ENCODE measurements at regions not wholly inside any gene's neighbourhood (a gene's known extent, or its start where the extent isn't known, plus 50 kb on each side); places are given as distances from the start of the nearest gene placed in this dataset.
"Not testable (repeated sequence)": the region's sequence is repeated elsewhere in the genome, so short reads cannot be mapped to it uniquely, and the experiment has no call there.

GRCh38 chr10:37010741-37011140 is 114.7 kb upstream of the ANKRD30A start:
- H2AFZ ChIP-seq (ENCODE audit: low read length) = no peak overlapping the region
- no peaks in the 10 kb centered on the region for H3K36me3 ChIP-seq (replicated peaks in 1 of 2; ENCODE audit: control insufficient read depth in 2 of 2, insufficient read depth in 2 of 2, low read length in 2 of 2)
- H3K4ac ChIP-seq (ENCODE audit: low read length) = no peak overlapping the region
- H3K27ac ChIP-seq (replicated peaks; ENCODE audit: low read length) = no peak overlapping the region
- no peak overlapping the region for H2BK5ac ChIP-seq (ENCODE audit: low read length)
- H3K27me3 ChIP-seq (ENCODE audit: control insufficient read depth in 3 of 3, insufficient read depth in 3 of 3, low read depth in 1 of 3, low read length in 3 of 3) = no peaks in the 10 kb centered on the region
- no peak overlapping the region for H3K23ac ChIP-seq (ENCODE audit: low read depth, low read length, poor library complexity)
- no peak overlapping the region for H4K91ac ChIP-seq (ENCODE audit: low read depth, low read length, poor library complexity)
- H2AK5ac ChIP-seq (ENCODE audit: low read depth, low read length) = no peak overlapping the region
- no peaks in the 10 kb centered on the region for H3K79me1 ChIP-seq (ENCODE audit: low read depth, low read length)
- H2BK120ac ChIP-seq (ENCODE audit: low read depth, low read length) = no peak overlapping the region
- no CpG with 5 or more reads among the region's 7 CpGs for WGBS, 2 donors (ENCODE audit: extremely low coverage in 2 of 2, insufficient read length in 2 of 2, insufficient replicate concordance in 1 of 2)
- no peak overlapping the region for H2BK12ac ChIP-seq (ENCODE audit: low read length)
- H3K4me3 ChIP-seq (ENCODE audit: low read length in 2 of 2) = no peak overlapping the region
- H2BK15ac ChIP-seq (ENCODE audit: low read length) = no peak overlapping the region
- H3K9me3 ChIP-seq (replicated peaks in 1 of 2; ENCODE audit: control insufficient read depth in 2 of 2, insufficient read depth in 1 of 2, low read depth in 1 of 2, low read length in 2 of 2) = peaks cover 0 to 5% of the 10 kb centered on the region in 2 donors
- no peak for DNase-seq (ENCODE audit: low spot score)
- H3K18ac ChIP-seq (ENCODE audit: low read length) = no peak overlapping the region
- no peak overlapping the region for H3K9ac ChIP-seq (ENCODE audit: low read depth, low read length, poor library complexity)
- no peak overlapping the region for H3K14ac ChIP-seq (ENCODE audit: low read length)
- H3K4me1 ChIP-seq (ENCODE audit: control insufficient read depth in 2 of 2, insufficient read depth in 1 of 2, low read depth in 1 of 2, low read length in 2 of 2) = no peaks in the 10 kb centered on the region
- H3K4me2 ChIP-seq (ENCODE audit: insufficient read depth, low read length, poor library complexity, severe bottlenecking) = no peak overlapping the region
- H4K8ac ChIP-seq (ENCODE audit: low read depth, low read length) = no peak overlapping the region

DNA sequence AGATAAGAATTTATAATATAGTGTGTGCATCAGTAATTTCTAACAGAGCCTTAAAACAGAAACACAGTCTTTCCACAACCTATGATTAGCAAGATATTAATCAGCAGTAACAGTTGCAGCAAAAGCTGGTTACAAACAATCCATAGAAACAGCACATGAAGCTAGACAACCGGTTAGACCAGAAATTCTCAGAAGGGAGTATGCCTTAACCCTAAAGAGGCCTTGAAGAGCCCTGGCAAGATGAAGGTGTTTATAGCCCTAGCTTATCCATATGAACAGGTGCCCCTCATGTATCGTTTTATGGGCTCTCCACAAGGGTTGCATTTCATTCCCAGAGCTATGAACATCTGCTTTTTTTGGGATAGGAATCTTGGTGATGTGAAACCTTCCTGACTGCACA is 117.1 kb upstream of the ANKRD30A start:
- H3K18ac ChIP-seq (ENCODE audit: low read length); H3K27me3 ChIP-seq (ENCODE audit: control insufficient read depth in 3 of 3, insufficient read depth in 3 of 3, low read depth in 1 of 3, low read length in 3 of 3); H4K8ac ChIP-seq (ENCODE audit: low read depth, low read length); H3K4me2 ChIP-seq (ENCODE audit: insufficient read depth, low read length, poor library complexity, severe bottlenecking); H2BK12ac ChIP-seq (ENCODE audit: low read length); H2BK5ac ChIP-seq (ENCODE audit: low read length); H3K4me3 ChIP-seq (ENCODE audit: low read length in 2 of 2); H3K4ac ChIP-seq (ENCODE audit: low read length); H3K9ac ChIP-seq (ENCODE audit: low read depth, low read length, poor library complexity); H4K91ac ChIP-seq (ENCODE audit: low read depth, low read length, poor library complexity); H3K23ac ChIP-seq (ENCODE audit: low read depth, low read length, poor library complexity); DNase-seq (ENCODE audit: low spot score); H3K14ac ChIP-seq (ENCODE audit: low read length); H3K27ac ChIP-seq (replicated peaks; ENCODE audit: low read length); H3K9me3 ChIP-seq (replicated peaks in 1 of 2; ENCODE audit: control insufficient read depth in 2 of 2, insufficient read depth in 1 of 2, low read depth in 1 of 2, low read length in 2 of 2); H3K36me3 ChIP-seq (replicated peaks in 1 of 2; ENCODE audit: control insufficient read depth in 2 of 2, insufficient read depth in 2 of 2, low read length in 2 of 2); H3K4me1 ChIP-seq (ENCODE audit: control insufficient read depth in 2 of 2, insufficient read depth in 1 of 2, low read depth in 1 of 2, low read length in 2 of 2); H2AK5ac ChIP-seq (ENCODE audit: low read depth, low read length); H2BK120ac ChIP-seq (ENCODE audit: low read depth, low read length); H2AFZ ChIP-seq (ENCODE audit: low read length); H2BK15ac ChIP-seq (ENCODE audit: low read length); H3K79me1 ChIP-seq (ENCODE audit: low read depth, low read length): not testable (repeated sequence)
- no CpG with 5 or more reads among the region's 2 CpGs for WGBS, 2 donors (ENCODE audit: extremely low coverage in 2 of 2, insufficient read length in 2 of 2, insufficient replicate concordance in 1 of 2)

DNA sequence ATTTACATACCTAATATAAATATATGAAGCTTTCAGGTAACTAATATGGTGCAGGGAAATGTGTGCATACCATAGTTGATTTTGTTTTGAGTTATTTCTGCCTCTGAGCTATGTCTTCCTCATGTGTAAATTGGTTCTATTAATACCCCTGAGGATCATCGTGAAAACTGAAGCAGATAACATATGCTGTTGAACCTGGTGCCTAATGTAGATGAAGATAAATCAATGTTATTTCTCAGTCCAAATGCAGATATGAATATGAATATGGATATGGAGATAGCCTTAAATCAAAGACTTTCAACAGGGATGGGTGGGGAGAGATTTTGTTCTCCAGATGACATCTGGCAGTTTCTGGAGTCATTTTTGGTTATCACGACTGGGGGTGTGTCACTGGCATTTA is 122.3 kb upstream of the ANKRD30A start:
- H2BK5ac ChIP-seq (ENCODE audit: low read length) = no peak overlapping the region
- H2BK12ac ChIP-seq (ENCODE audit: low read length) = no peak overlapping the region
- no peak overlapping the region for H4K91ac ChIP-seq (ENCODE audit: low read depth, low read length, poor library complexity)
- H2AFZ ChIP-seq (ENCODE audit: low read length) = no peak overlapping the region
- no peak overlapping the region for H3K9ac ChIP-seq (ENCODE audit: low read depth, low read length, poor library complexity)
- H3K14ac ChIP-seq (ENCODE audit: low read length) = no peak overlapping the region
- H3K23ac ChIP-seq (ENCODE audit: low read depth, low read length, poor library complexity) = no peak overlapping the region
- H3K4me3 ChIP-seq (ENCODE audit: low read length in 2 of 2) = no peak overlapping the region
- no peaks in the 10 kb centered on the region for H3K4me1 ChIP-seq (ENCODE audit: control insufficient read depth in 2 of 2, insufficient read depth in 1 of 2, low read depth in 1 of 2, low read length in 2 of 2)
- H2BK120ac ChIP-seq (ENCODE audit: low read depth, low read length) = no peak overlapping the region
- H3K79me1 ChIP-seq (ENCODE audit: low read depth, low read length) = no peaks in the 10 kb centered on the region
- no peaks in the 10 kb centered on the region for H3K36me3 ChIP-seq (replicated peaks in 1 of 2; ENCODE audit: control insufficient read depth in 2 of 2, insufficient read depth in 2 of 2, low read length in 2 of 2)
- no peak overlapping the region for H3K18ac ChIP-seq (ENCODE audit: low read length)
- H3K4me2 ChIP-seq (ENCODE audit: insufficient read depth, low read length, poor library complexity, severe bottlenecking) = no peak overlapping the region
- no peaks in the 10 kb centered on the region for H3K27me3 ChIP-seq (ENCODE audit: control insufficient read depth in 3 of 3, insufficient read depth in 3 of 3, low read depth in 1 of 3, low read length in 3 of 3)
- H4K8ac ChIP-seq (ENCODE audit: low read depth, low read length) = no peak overlapping the region
- no peak overlapping the region for H3K27ac ChIP-seq (replicated peaks; ENCODE audit: low read length)
- WGBS, 2 donors (ENCODE audit: extremely low coverage in 2 of 2, insufficient read length in 2 of 2, insufficient replicate concordance in 1 of 2) = no CpG with 5 or more reads among the region's 2 CpGs
- H3K9me3 ChIP-seq (replicated peaks in 1 of 2; ENCODE audit: control insufficient read depth in 2 of 2, insufficient read depth in 1 of 2, low read depth in 1 of 2, low read length in 2 of 2) = peaks cover 0 to 6% of the 10 kb centered on the region in 2 donors
- no peak for DNase-seq (ENCODE audit: low spot score)
- H2BK15ac ChIP-seq (ENCODE audit: low read length) = no peak overlapping the region
- no peak overlapping the region for H3K4ac ChIP-seq (ENCODE audit: low read length)
- no peak overlapping the region for H2AK5ac ChIP-seq (ENCODE audit: low read depth, low read length)

DNA sequence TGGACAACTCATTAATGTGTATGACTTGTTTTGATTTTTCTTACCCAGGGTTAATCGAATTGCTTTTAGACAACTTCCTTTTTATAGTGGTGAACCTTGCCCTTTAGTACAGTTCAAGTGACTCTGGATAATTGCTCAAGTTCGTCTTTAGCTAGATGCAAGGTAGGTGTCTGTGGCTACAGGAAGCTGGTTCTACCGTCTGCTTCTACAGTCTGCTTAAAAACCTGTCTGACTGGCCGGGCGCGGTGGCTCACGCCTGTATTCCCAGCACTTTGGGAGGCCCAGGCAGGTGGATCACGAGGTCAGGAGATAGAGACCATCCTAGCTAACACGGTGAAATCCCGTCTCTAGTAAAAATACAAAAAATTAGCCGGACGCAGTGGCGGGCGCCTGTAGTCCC is 129.6 kb upstream of the ANKRD30A start:
- not testable (repeated sequence) for H3K14ac ChIP-seq (ENCODE audit: low read length); H3K9me3 ChIP-seq (replicated peaks in 1 of 2; ENCODE audit: control insufficient read depth in 2 of 2, insufficient read depth in 1 of 2, low read depth in 1 of 2, low read length in 2 of 2); H3K23ac ChIP-seq (ENCODE audit: low read depth, low read length, poor library complexity); H2BK15ac ChIP-seq (ENCODE audit: low read length); H3K4me1 ChIP-seq (ENCODE audit: control insufficient read depth in 2 of 2, insufficient read depth in 1 of 2, low read depth in 1 of 2, low read length in 2 of 2); H3K27ac ChIP-seq (replicated peaks; ENCODE audit: low read length); H2AFZ ChIP-seq (ENCODE audit: low read length); DNase-seq (ENCODE audit: low spot score); H3K9ac ChIP-seq (ENCODE audit: low read depth, low read length, poor library complexity); H3K18ac ChIP-seq (ENCODE audit: low read length); H2AK5ac ChIP-seq (ENCODE audit: low read depth, low read length); H3K36me3 ChIP-seq (replicated peaks in 1 of 2; ENCODE audit: control insufficient read depth in 2 of 2, insufficient read depth in 2 of 2, low read length in 2 of 2); H3K4ac ChIP-seq (ENCODE audit: low read length); H4K91ac ChIP-seq (ENCODE audit: low read depth, low read length, poor library complexity); H3K4me2 ChIP-seq (ENCODE audit: insufficient read depth, low read length, poor library complexity, severe bottlenecking); H3K79me1 ChIP-seq (ENCODE audit: low read depth, low read length); H2BK120ac ChIP-seq (ENCODE audit: low read depth, low read length); H4K8ac ChIP-seq (ENCODE audit: low read depth, low read length); H3K27me3 ChIP-seq (ENCODE audit: control insufficient read depth in 3 of 3, insufficient read depth in 3 of 3, low read depth in 1 of 3, low read length in 3 of 3); H3K4me3 ChIP-seq (ENCODE audit: low read length in 2 of 2); H2BK12ac ChIP-seq (ENCODE audit: low read length); H2BK5ac ChIP-seq (ENCODE audit: low read length)
- no CpG with 5 or more reads among the region's 14 CpGs for WGBS, 2 donors (ENCODE audit: extremely low coverage in 2 of 2, insufficient read length in 2 of 2, insufficient replicate concordance in 1 of 2)

All from neuronal stem cell (in vitro differentiated cells).